SH-SY5Y (cell line): ENCODE measurements at regions not wholly inside any gene's neighbourhood (a gene's known extent, or its start where the extent isn't known, plus 50 kb on each side); places are given as distances from the start of the nearest gene placed in this dataset.

Source experiments
- GATA2 ChIP-seq: IDR thresholded peaks from 2 replicates; pipeline ENCODE4 v1.6.1; 2011; ENCODE audit warnings: mild to moderate bottlenecking, low read depth, low read length
- GATA3 ChIP-seq: IDR thresholded peaks from 2 replicates; pipeline ENCODE4 v1.6.1; 2011; ENCODE audit warnings: low read depth, mild to moderate bottlenecking, low read length, moderate library complexity

GRCh38 chr4:19205853-19206252 lies 1045.9 kb upstream of the SLIT2 start:
- TF ChIP-seq GATA2 (no peak), GATA3 (no peak)
